ENCODE measurements at regions not wholly inside any gene's neighbourhood (a gene's known extent, or its start where the extent isn't known, plus 50 kb on each side); places are given as distances from the start of the nearest gene placed in this dataset.
"Not testable (repeated sequence)": the region's sequence is repeated elsewhere in the genome, so short reads cannot be mapped to it uniquely, and the experiment has no call there.

DNA sequence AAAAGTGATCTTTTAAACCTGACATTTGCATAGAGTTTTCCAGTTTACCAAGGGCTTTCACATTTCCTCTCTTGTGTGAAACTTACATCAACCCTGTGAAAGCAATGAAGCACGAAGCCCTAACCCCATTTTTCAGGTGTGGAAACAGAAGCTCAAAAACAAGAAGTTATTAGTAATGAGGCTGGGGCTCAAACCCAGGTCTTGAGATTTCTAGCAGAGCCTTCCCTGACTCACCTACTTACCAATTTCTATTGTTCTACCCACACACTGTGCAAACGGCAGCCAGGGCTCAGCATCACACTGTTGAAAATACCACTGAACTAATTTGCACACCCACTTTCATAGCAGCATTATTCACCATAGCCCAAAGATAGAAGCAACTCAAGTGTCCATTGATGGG lies 117.8 kb upstream of the IGF1R start:
- no peak for DNase-seq (ENCODE audit: low read depth, low spot score)
- no peak overlapping the region for H3K27ac ChIP-seq

- DNase-seq (ENCODE audit: low read depth, low spot score), result no peak
- no peak overlapping the region for H3K27ac ChIP-seq
Measured at GRCh38 chr15:98532063-98532462, 116.3 kb upstream of the IGF1R start.

- DNase-seq (ENCODE audit: low read depth, low spot score), result no peak
- H3K27ac ChIP-seq, result no peak overlapping the region
Measured at GRCh38 chr15:98536976-98537375, 111.4 kb upstream of the IGF1R start.

- no peak overlapping the region for H3K27ac ChIP-seq
- DNase-seq (ENCODE audit: low read depth, low spot score), result peak; percentile 66
Measured at GRCh38 chr15:98537516-98538060, 110.8 kb upstream of the IGF1R start.

GRCh38 chr15:98541519-98541918 lies 106.8 kb upstream of the IGF1R start:
- DNase-seq (ENCODE audit: low read depth, low spot score), result no peak
- no peak overlapping the region for H3K27ac ChIP-seq

GRCh38 chr15:98543237-98543636 lies 105.1 kb upstream of the IGF1R start:
- H3K27ac ChIP-seq, result no peak overlapping the region
- DNase-seq (ENCODE audit: low read depth, low spot score), result no peak

DNA sequence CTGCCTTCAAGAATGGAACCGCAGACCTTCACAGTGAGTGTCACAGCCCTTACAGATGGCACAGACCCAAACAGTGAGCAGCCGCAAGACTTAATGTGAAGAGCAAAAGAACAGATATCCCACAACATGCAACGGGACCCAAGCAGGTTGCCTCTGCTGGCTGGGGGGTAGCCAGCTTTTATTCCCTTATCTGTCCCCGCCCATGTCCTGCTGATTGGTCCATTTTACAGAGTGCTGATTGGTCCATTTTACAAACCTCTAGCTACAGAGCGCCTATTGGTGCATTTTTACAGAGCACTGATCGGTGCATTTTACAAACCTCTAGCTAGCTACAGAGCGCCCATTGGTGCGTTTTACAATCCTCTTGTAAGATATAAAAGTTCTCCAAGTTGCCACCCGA lies 102.0 kb upstream of the IGF1R start:
- H3K27ac ChIP-seq, result no peak overlapping the region
- DNase-seq (ENCODE audit: low read depth, low spot score), result no peak

GRCh38 chr15:98547275-98547674 lies 101.1 kb upstream of the IGF1R start:
- no peak overlapping the region for H3K27ac ChIP-seq
- DNase-seq (ENCODE audit: low read depth, low spot score), result no peak

- H3K27ac ChIP-seq, result no peak overlapping the region
- no peak for DNase-seq (ENCODE audit: low read depth, low spot score)
Measured at GRCh38 chr15:98547741-98548138, 100.6 kb upstream of the IGF1R start.

- peak overlapping the region; percentile 53 for H3K27ac ChIP-seq
- DNase-seq (ENCODE audit: low read depth, low spot score), result no peak
Measured at GRCh38 chr15:98548139-98548971, 100.0 kb upstream of the IGF1R start.

GRCh38 chr15:98549003-98549402 lies 99.3 kb upstream of the IGF1R start:
- DNase-seq (ENCODE audit: low read depth, low spot score), result no peak
- H3K27ac ChIP-seq, result peak overlapping the region; percentile 53

DNA sequence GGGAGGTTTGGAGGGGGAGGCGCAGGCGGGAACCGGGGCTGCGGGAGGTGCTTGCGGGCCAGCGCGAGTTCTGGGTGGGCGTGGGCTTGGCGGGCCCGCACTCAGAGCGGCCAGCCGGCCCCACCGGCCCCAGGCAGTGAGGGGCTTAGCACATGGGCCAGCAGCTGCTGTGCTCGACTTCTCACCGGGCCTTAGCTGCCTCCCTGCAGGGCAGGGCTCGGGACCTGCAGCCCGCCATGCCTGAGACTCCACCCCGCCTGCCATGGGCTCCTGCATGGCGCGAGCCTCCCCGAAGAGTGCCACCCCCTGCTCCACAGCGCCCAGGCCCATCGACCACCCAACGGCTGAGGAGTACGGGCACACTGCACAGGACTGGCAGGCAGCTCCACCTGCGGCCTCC lies 98.6 kb upstream of the IGF1R start:
- H3K27ac ChIP-seq, result no peak overlapping the region
- no peak for DNase-seq (ENCODE audit: low read depth, low spot score)

DNA sequence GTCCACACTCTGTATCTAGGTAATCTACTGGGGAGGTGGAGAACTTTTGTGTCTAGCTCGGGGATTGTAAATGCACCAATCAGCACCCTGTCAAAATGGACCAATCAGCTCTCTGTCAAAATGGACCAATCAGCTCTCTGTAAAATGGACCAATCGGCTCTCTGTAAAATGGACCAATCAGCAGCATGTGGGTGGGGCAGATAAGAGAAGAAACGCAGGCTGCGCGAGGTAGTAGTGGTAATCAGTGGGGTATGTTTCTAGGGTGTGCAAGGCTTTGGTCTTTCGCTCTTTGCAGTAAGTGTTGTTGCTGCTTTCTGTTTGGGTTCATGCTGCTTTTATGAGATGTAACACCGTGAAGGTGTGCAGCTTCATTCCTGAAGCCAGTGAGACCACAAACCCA lies 98.0 kb upstream of the IGF1R start:
- not testable (repeated sequence) for DNase-seq (ENCODE audit: low read depth, low spot score); H3K27ac ChIP-seq

DNA sequence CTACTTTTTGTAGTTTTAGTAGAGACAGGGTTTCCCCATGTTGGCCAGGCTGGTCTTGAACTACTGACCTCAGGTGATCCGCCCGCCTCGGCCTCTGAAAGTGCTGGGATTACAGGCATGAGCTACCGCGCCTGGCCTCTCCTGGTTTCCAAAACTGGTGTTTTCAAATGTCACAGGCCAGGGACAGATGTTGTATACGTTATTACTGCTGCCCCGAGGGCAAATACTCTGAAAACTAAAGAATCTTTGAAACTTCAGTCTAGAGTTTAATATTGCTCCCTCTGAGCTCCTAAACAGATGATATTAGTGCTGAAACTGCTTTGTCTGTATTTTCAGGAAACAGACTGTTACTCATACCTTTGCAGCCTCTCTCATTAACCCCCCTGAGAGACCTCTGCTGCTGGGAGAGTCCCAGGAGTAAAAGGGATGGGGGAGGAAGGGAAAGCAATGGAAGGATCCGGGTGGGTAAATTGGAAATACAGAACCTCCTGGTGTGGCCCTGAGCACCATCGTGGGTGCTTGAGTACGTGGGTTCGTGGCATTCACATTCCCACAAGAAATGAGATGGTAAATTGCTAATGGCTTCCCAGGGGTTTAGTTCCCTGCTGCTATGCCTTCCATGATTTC lies 96.3 kb upstream of the IGF1R start:
- no peak for DNase-seq (ENCODE audit: low read depth, low spot score)
- no peak overlapping the region for H3K27ac ChIP-seq

- no peak for DNase-seq (ENCODE audit: low read depth, low spot score)
- no peak overlapping the region for H3K27ac ChIP-seq
Measured at GRCh38 chr15:98554272-98555172, 93.8 kb upstream of the IGF1R start.

DNA sequence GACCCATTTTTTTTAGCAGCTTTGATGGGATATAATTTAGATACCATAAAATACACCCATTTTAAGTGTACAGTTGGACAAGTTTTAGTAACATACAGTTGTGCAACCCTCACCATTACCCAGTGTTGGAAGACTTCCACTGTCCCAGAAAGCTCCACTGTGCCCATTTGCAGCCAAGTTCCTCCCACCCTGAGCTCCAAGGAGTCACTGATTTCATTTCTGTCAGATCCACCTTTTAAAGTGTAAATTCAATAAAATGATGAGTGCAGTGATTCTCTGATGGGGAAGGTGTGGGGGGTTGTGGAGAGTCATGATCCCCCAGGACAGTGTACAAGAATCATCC lies 93.2 kb upstream of the IGF1R start:
- H3K27ac ChIP-seq, result no peak overlapping the region
- no peak for DNase-seq (ENCODE audit: low read depth, low spot score)

GRCh38 chr15:98556321-98556720 lies 92.0 kb upstream of the IGF1R start:
- DNase-seq (ENCODE audit: low read depth, low spot score), result no peak
- H3K27ac ChIP-seq, result no peak overlapping the region

- peak overlapping the region; percentile 97 for H3K27ac ChIP-seq
- peak; percentile 98 for DNase-seq (ENCODE audit: low read depth, low spot score)
Measured at GRCh38 chr15:98560338-98560737, 88.0 kb upstream of the IGF1R start.

DNA sequence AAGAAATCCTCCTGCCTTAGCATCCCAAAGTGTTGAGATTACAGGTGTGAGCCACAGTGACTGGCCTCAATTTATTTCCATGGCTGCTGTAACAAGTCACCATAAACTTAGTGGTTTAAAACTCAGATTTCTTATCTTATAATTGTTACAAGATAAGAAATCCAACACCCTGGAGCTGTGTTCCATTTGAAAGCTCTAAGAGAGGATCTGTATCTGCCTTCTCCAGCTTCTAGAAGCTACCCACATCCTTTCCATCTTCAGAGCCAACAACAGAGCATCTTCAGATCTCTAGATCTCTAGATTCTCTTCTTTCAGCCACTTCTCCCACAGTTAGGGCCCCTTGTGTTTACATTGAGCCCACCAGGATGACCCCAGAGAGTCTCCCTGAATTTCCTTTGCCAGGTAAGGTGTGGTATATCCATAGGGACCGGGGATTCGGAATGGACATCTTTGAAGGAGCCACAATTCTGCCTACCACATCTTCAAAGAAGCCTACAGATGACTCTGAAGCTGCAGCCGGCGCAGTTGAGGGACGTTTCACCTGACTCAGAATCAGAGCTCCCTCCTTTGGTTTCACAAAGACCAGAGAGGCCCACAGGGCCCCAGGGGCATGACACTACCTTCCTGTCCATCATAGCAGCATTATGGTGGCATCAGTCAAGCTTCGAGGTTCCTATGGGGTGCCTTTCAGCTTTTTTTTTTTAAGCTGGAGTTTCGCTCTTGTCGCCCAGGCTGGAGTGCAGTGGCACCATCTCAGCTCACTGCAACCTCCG lies 87.0 kb upstream of the IGF1R start:
- peak overlapping the region; percentile 97 for H3K27ac ChIP-seq
- DNase-seq (ENCODE audit: low read depth, low spot score), result no peak

DNA sequence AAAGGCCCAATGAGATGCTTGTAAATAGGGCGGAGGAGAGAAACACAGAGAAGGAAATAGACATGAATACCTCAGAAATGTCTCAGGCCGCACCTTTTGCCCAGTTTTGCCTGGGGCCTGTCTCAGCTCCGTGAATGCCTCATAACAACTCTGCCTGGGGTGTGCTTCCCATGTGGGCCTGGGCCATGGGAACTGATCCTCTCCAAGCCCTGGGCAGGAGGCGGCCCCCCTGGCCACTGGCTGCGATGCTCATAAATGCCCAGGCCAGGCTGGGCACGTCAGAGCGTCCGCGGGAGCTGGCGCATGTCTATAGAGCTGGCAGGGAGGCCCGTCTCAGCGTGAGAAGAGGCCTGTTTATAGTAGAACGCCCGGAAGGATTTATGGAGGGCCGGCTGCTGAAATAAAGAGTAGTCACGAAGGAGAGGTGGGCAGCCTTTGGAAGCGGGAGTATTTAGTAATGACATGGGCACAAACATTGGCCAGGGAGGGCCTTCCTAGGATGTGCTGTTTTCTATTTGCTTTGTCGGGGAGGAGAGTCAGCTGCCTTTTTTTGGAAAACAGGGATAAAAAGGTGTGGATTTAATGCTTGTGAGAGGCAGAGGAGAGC lies 85.9 kb upstream of the IGF1R start:
- H3K27ac ChIP-seq, result peak overlapping the region; percentile 97
- DNase-seq (ENCODE audit: low read depth, low spot score), result peak; percentile 99
